Natural killer cell (primary cell): ENCODE measurements at regions not wholly inside any gene's neighbourhood (a gene's known extent, or its start where the extent isn't known, plus 50 kb on each side); places are given as distances from the start of the nearest gene placed in this dataset.

Experiments used
- ATAC-seq, 3 donors: fragments of 150-1000 bp in 2 of 3; fragments of 200-7000 bp in 1 of 3; cut with Tn5 transposase; 1 replicate in 1 of 3; 2 replicates in 2 of 3; pipeline ENCODE4 v1.10.0; 2021; ENCODE audit warnings: mild to moderate bottlenecking in 2 of 3, moderate library complexity in 2 of 3
- DNase-seq, 2 donors: peaks; one replicate each; pipeline versions ENCODE4 v3.0.0 to v3.0.0-alpha.2; 2013 to 2021; ENCODE audit warnings: mixed read lengths in 1 of 2
- H3K27ac ChIP-seq: one replicate; pipeline ENCODE4 v1.5.1; 2013; ENCODE audit warnings: mild to moderate bottlenecking, low read length
- H3K27me3 ChIP-seq: one replicate; pipeline ENCODE4 v1.6.1; 2013; ENCODE audit warnings: low read length; ENCODE audit not compliant: control insufficient read depth, insufficient read depth
- H3K36me3 ChIP-seq: one replicate; pipeline ENCODE4 v1.6.1; 2013; ENCODE audit warnings: low read length; ENCODE audit not compliant: control insufficient read depth, insufficient read depth
- H3K4me1 ChIP-seq: one replicate; pipeline ENCODE4 v1.6.1; 2013; ENCODE audit warnings: low read length; ENCODE audit not compliant: control insufficient read depth, insufficient read depth
- H3K4me3 ChIP-seq: one replicate; pipeline ENCODE4 v1.5.1; 2013; ENCODE audit warnings: low read length
- H3K9me3 ChIP-seq: one replicate; pipeline ENCODE4 v1.6.1; 2013; ENCODE audit warnings: low read length; ENCODE audit not compliant: control insufficient read depth, insufficient read depth
- H3K27ac Mint-ChIP-seq, 2 donors: one replicate each; pipeline ENCODE4 v1.8.0; 2022; ENCODE audit warnings: mild to moderate bottlenecking in 2 of 2, mixed read lengths in 2 of 2, moderate library complexity in 1 of 2
- H3K27me3 Mint-ChIP-seq, 2 donors: one replicate each; pipeline ENCODE4 v1.8.0; 2022; ENCODE audit warnings: low read depth in 2 of 2, mixed read lengths in 2 of 2
- H3K36me3 Mint-ChIP-seq: one replicate; pipeline ENCODE4 v1.8.0; 2022; ENCODE audit warnings: mixed read lengths
- H3K4me1 Mint-ChIP-seq, 2 donors: one replicate each; pipeline ENCODE4 v1.8.0; 2022; ENCODE audit warnings: mixed read lengths in 2 of 2
- H3K4me3 Mint-ChIP-seq: one replicate; pipeline ENCODE4 v1.8.0; 2022; ENCODE audit warnings: mild to moderate bottlenecking, moderate library complexity, mixed read lengths
- H3K9me3 Mint-ChIP-seq, 2 donors: one replicate each; pipeline ENCODE4 v1.8.0; 2022; ENCODE audit warnings: mixed read lengths in 2 of 2
- CTCF ChIP-seq: fragments of 200-600 bp; IDR thresholded peaks from one replicate; pipeline ENCODE4 v1.8.0; 2022; ENCODE audit warnings: antibody characterized with exemption
- WGBS: methylation state at CpG from one replicate; pipeline ENCODE4 v1.1.7; 2013; ENCODE audit warnings: missing lambda C conversion rate; ENCODE audit not compliant: insufficient coverage; 5-methylcytosine and 5-hydroxymethylcytosine counted together
- intact Hi-C: fragments of 100-400 bp; cut with micrococcal nuclease; formaldehyde crosslinking; loops from one replicate; pipeline ENCODE4 v1.14.2; 2022

GRCh38 chr18:77911971-77912605 lies 662.4 kb downstream of the GALR1 start:
- intact Hi-C loops: no loop called here
- H3K9me3 ChIP-seq: no peaks in the 10 kb centered on the region
- no peaks in the 10 kb centered on the region for H3K27me3 ChIP-seq
- TF ChIP-seq CTCF: no peak
- WGBS: 80% methylated on average over 20 of the region's 20 CpGs
- ATAC-seq: no peak
- Mint-ChIP-seq H3K4me1 (no peaks in the 10 kb centered on the region), H3K4me3 (no peak overlapping the region), H3K27ac (no peak overlapping the region), H3K9me3 (no peaks in the 10 kb centered on the region), H3K27me3 (peaks cover 14 to 30% of the 10 kb centered on the region in 2 donors), H3K36me3 (no peaks in the 10 kb centered on the region)
- H3K36me3 ChIP-seq: no peaks in the 10 kb centered on the region
- H3K4me1 ChIP-seq: no peaks in the 10 kb centered on the region
- no peak overlapping the region for H3K27ac ChIP-seq
- no peak overlapping the region for H3K4me3 ChIP-seq
- no peak for DNase-seq

DNA sequence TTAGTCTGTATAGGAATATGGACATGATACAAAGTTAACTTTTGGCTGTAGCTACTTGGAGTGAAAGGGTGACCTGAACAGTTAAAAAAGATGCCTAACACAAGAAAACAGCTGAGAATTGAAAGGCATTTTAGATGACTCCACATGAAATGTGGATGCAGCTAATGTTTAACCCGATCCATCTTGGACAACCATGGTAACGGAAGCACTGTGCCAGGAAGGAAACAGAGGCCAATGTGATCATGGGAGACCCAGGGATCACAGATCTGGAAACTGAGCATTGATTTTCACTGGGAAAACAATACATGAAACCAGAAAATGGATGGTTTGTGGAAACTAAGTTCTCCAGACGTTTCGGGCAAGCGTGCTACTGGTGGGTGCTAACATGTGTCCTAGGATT lies 669.1 kb downstream of the GALR1 start:
- DNase-seq (no peak), ATAC-seq (no peak)
- no peaks in the 10 kb centered on the region for H3K36me3 ChIP-seq
- H3K4me1 Mint-ChIP-seq: no peaks in the 10 kb centered on the region
- H3K4me3 Mint-ChIP-seq: no peak overlapping the region
- H3K27me3 Mint-ChIP-seq: peaks cover 0 to 9% of the 10 kb centered on the region in 2 donors
- H3K9me3 ChIP-seq: no peaks in the 10 kb centered on the region
- no peaks in the 10 kb centered on the region for H3K9me3 Mint-ChIP-seq
- TF ChIP-seq CTCF: no peak
- no peaks in the 10 kb centered on the region for H3K27me3 ChIP-seq
- no peak overlapping the region for H3K4me3 ChIP-seq
- H3K27ac Mint-ChIP-seq: no peak overlapping the region
- no peak overlapping the region for H3K27ac ChIP-seq
- H3K4me1 ChIP-seq: no peaks in the 10 kb centered on the region
- intact Hi-C loops: no loop called here
- WGBS: 92% methylated on average over 5 of the region's 5 CpGs
- H3K36me3 Mint-ChIP-seq: no peaks in the 10 kb centered on the region

- WGBS: 84% methylated on average over 4 of the region's 4 CpGs
- Mint-ChIP-seq H3K36me3 (no peaks in the 10 kb centered on the region), H3K27ac (no peak overlapping the region), H3K9me3 (no peaks in the 10 kb centered on the region), H3K4me1 (no peaks in the 10 kb centered on the region), H3K27me3 (peaks cover 0 to 9% of the 10 kb centered on the region in 2 donors), H3K4me3 (no peak overlapping the region)
- DNase-seq: no peak
- TF ChIP-seq CTCF: no peak
- H3K4me3 ChIP-seq: no peak overlapping the region
- no peaks in the 10 kb centered on the region for H3K4me1 ChIP-seq
- no peak overlapping the region for H3K27ac ChIP-seq
- ATAC-seq: no peak
- no peaks in the 10 kb centered on the region for H3K9me3 ChIP-seq
- H3K36me3 ChIP-seq: no peaks in the 10 kb centered on the region
- no peaks in the 10 kb centered on the region for H3K27me3 ChIP-seq
- intact Hi-C loops: no loop called here
Measured at GRCh38 chr18:77919923-77920322, 670.3 kb downstream of the GALR1 start.

- H3K36me3 Mint-ChIP-seq: peaks cover 5% of the 10 kb centered on the region
- H3K9me3 Mint-ChIP-seq: no peaks in the 10 kb centered on the region
- no CpG with 5 or more reads among the region's 1 CpG for WGBS
- H3K4me3 ChIP-seq: no peak overlapping the region
- no peaks in the 10 kb centered on the region for H3K27me3 ChIP-seq
- intact Hi-C loops: no loop called here
- H3K27me3 Mint-ChIP-seq: peaks cover 0 to 14% of the 10 kb centered on the region in 2 donors
- no peaks in the 10 kb centered on the region for H3K9me3 ChIP-seq
- no peaks in the 10 kb centered on the region for H3K4me1 Mint-ChIP-seq
- no peak overlapping the region for H3K4me3 Mint-ChIP-seq
- ATAC-seq (no peak), DNase-seq (no peak)
- H3K27ac Mint-ChIP-seq: no peak overlapping the region
- no peak for TF ChIP-seq CTCF
- H3K27ac ChIP-seq: no peak overlapping the region
- no peaks in the 10 kb centered on the region for H3K4me1 ChIP-seq
- H3K36me3 ChIP-seq: no peaks in the 10 kb centered on the region
Measured at GRCh38 chr18:77935342-77935741, 685.7 kb downstream of the GALR1 start.
